K562 (cell line): ENCODE measurements at regions not wholly inside any gene's neighbourhood (a gene's known extent, or its start where the extent isn't known, plus 50 kb on each side); places are given as distances from the start of the nearest gene placed in this dataset.

ENCODE experiments used
- ATAC-seq: fragments of 200-7000 bp; cut with Tn5 transposase; 3 replicates; pipeline ENCODE4 v1.9.1; 2020; ENCODE audit warnings: moderate library complexity
- BruUV-seq: library from RNA; stranded (reverse); fragments of 400-500 nt; replicated peaks from 2 replicates; lab custom pipeline; 2021; lab: Mats Ljungman, UMichigan
- CTCF ChIA-PET: fragments of 300-600 bp; formaldehyde crosslinking; extraction: SDS; loops from one replicate; lab custom pipeline; 2021; ENCODE audit warnings: low intra/inter-chr PET ratio; lab: Yijun Ruan, JAX
- POLR2A ChIA-PET: fragments of 300-600, 350-650 bp; sonication (Branson Sonifier 250); formaldehyde crosslinking; extraction: SDS; loops from one replicate; lab custom pipeline; 2021; ENCODE audit warnings: antibody characterized with exemption, inconsistent platforms; lab: Yijun Ruan, JAX
- DNase-seq, 4 experiments: peaks; one replicate each; pipeline versions ENCODE4 v3.0.0 to v3.0.0-alpha.2; 2011 to 2018; ENCODE audit warnings: low spot score in 3 of 4, mixed read lengths in 3 of 4; ENCODE audit errors: extremely low read depth in 1 of 4
- FAIRE-seq: peaks from 2 replicates; lab custom pipeline; 2011; peaks lifted over from hg19 to GRCh38; lab: Jason Lieb, UNC
- H2AFZ ChIP-seq: 2 replicates; pipeline ENCODE4 v1.6.0; 2011; ENCODE audit warnings: low read depth, low read length, control low read depth, inconsistent platforms
- H3K27ac ChIP-seq: fragments of 200-600 bp; 3 replicates; pipeline ENCODE4 v1.8.0; 2011; ENCODE audit warnings: low read depth, mild to moderate bottlenecking, control low read depth, inconsistent platforms, low read length, moderate library complexity, mixed read lengths; ENCODE audit errors: extremely low read depth
- H3K27me3 ChIP-seq, 2 experiments: fragments of 300-600 bp in 1 of 2; 2 replicates in 1 of 2; 3 replicates in 1 of 2; pipeline versions ENCODE4 v1.6.0 to v1.8.0; 2011; ENCODE audit warnings: inconsistent platforms in 2 of 2, low read length in 2 of 2, mild to moderate bottlenecking in 1 of 2, mixed read lengths in 1 of 2, moderate library complexity in 1 of 2; ENCODE audit not compliant: control insufficient read depth in 2 of 2, insufficient read depth in 2 of 2
- H3K36me3 ChIP-seq: fragments of 300-600 bp; 3 replicates; pipeline ENCODE4 v1.8.0; 2011; ENCODE audit warnings: mild to moderate bottlenecking, low read length, inconsistent platforms; ENCODE audit not compliant: control insufficient read depth, insufficient read depth
- H3K4me1 ChIP-seq, 2 experiments: fragments of 200-600 bp in 1 of 2; replicated peaks in 1 of 2; 2 replicates in 1 of 2; 3 replicates in 1 of 2; pipeline versions ENCODE4 v1.5.1 to v1.8.0; 2011; ENCODE audit warnings: inconsistent platforms in 2 of 2, low read length in 2 of 2, mild to moderate bottlenecking in 1 of 2, mixed read lengths in 1 of 2, moderate library complexity in 1 of 2; ENCODE audit not compliant: control insufficient read depth in 2 of 2, insufficient read depth in 2 of 2
- H3K4me2 ChIP-seq: 2 replicates; pipeline ENCODE4 v1.6.1; 2011; ENCODE audit warnings: low read length, control low read depth, inconsistent platforms, mixed read lengths; ENCODE audit not compliant: insufficient read depth
- H3K4me3 ChIP-seq: fragments of 200-600 bp; sonication (generic), shearing (Covaris generic); 2 replicates; pipeline ENCODE4 v1.5.1; 2016; ENCODE audit warnings: control low read depth, inconsistent platforms
- H3K79me2 ChIP-seq: fragments of 200-600 bp; 3 replicates; pipeline ENCODE4 v1.8.0; 2011; ENCODE audit warnings: low read length, inconsistent platforms; ENCODE audit not compliant: control insufficient read depth, insufficient read depth
- H3K9ac ChIP-seq, 2 experiments: 2 replicates each; pipeline versions ENCODE4 v1.6.0 to v1.6.1; 2011; ENCODE audit warnings: low read depth in 2 of 2, low read length in 2 of 2, control low read depth in 1 of 2, inconsistent platforms in 1 of 2, mild to moderate bottlenecking in 1 of 2, mixed read lengths in 1 of 2; ENCODE audit not compliant: insufficient read depth in 1 of 2
- H3K9me1 ChIP-seq: one replicate; pipeline ENCODE4 v1.6.0; 2011; ENCODE audit warnings: inconsistent platforms, mild to moderate bottlenecking, low read length, moderate library complexity; ENCODE audit not compliant: control insufficient read depth, insufficient read depth
- H3K9me3 ChIP-seq: replicated peaks from 2 replicates; pipeline ENCODE4 v1.5.1; 2011; ENCODE audit warnings: low read depth, low read length, inconsistent platforms; ENCODE audit not compliant: control insufficient read depth, insufficient read depth
- H4K20me1 ChIP-seq: replicated peaks from 2 replicates; pipeline ENCODE4 v1.6.1; 2011; ENCODE audit warnings: low read length, inconsistent platforms, mixed read lengths; ENCODE audit not compliant: control insufficient read depth, insufficient read depth
- DNMT1 ChIP-seq: fragments of 450-650 bp; IDR thresholded peaks from 2 replicates; pipeline ENCODE4 v1.6.1; 2016; ENCODE audit warnings: antibody characterized with exemption, mild to moderate bottlenecking
- FOSL1 ChIP-seq: fragments of 200-800 bp; sonication (Bioruptor generic); conservative IDR thresholded peaks from 2 replicates; pipeline ENCODE4 v1.6.1; 2016; ENCODE audit warnings: missing genetic modification characterization, missing compliant biosample characterization
- GTF2E2 ChIP-seq: fragments of 200-800 bp; sonication (Bioruptor generic); IDR thresholded peaks from 2 replicates; pipeline ENCODE4 v1.6.1; 2016; ENCODE audit warnings: missing genetic modification characterization, missing compliant biosample characterization
- POLR2AphosphoS5 ChIP-seq: IDR thresholded peaks from 2 replicates; pipeline ENCODE4 v1.6.1; 2011; ENCODE audit warnings: mild to moderate bottlenecking, low read depth, low read length, moderate library complexity; ENCODE audit not compliant: control insufficient read depth, insufficient read depth
- RBM22 ChIP-seq: fragments of 200-400 bp; formaldehyde crosslinking; IDR thresholded peaks from 2 replicates; pipeline ENCODE4 v1.6.1; 2018; ENCODE audit warnings: low read length, low read depth; ENCODE audit not compliant: poor library complexity, severe bottlenecking
- RBM25 ChIP-seq: fragments of 200-400 bp; formaldehyde crosslinking; IDR thresholded peaks from 2 replicates; pipeline ENCODE4 v1.6.1; 2018; ENCODE audit warnings: low read length, low read depth, moderate library complexity; ENCODE audit not compliant: severe bottlenecking
- RHOXF2B ChIP-seq: fragments of 250-450 bp; sonication (Bioruptor Pico); conservative IDR thresholded peaks from 2 replicates; pipeline ENCODE4 v1.5.1; 2021
- RNF2 ChIP-seq: sonication (generic); IDR thresholded peaks from 2 replicates; pipeline ENCODE4 v1.6.1; 2016
- ZNF354B ChIP-seq: fragments of 250-450 bp; sonication (Bioruptor Pico); IDR thresholded peaks from 2 replicates; pipeline ENCODE4 v1.4.0; 2020
- ZNF444 ChIP-seq: fragments of 250-450 bp; sonication (Bioruptor Pico); IDR thresholded peaks from 2 replicates; pipeline ENCODE4 v1.4.0; 2020; ENCODE audit warnings: mild to moderate bottlenecking, moderate library complexity
- ZNF780A ChIP-seq: fragments of 250-450 bp; sonication (Bioruptor Pico); IDR thresholded peaks from 2 replicates; pipeline ENCODE4 v1.5.0; 2021; ENCODE audit warnings: mild to moderate bottlenecking
- WGBS: fragments of 100-300 bp; shearing (Covaris generic); methylation state at CpG from one replicate; pipeline ENCODE4 v1.1.6; 2016; ENCODE audit warnings: low coverage, mixed read lengths; ENCODE audit not compliant: insufficient coverage; ENCODE audit errors: missing lambda C conversion rate; 5-methylcytosine and 5-hydroxymethylcytosine counted together
- in situ Hi-C: fragments of 300-500 bp; cut with MboI; formaldehyde crosslinking; loops from 4 replicates; pipeline ENCODE4 v1.15.0; 2018; ENCODE audit warnings: inconsistent platforms, mixed read lengths
- intact Hi-C: fragments of 100-400 bp; cut with micrococcal nuclease; formaldehyde crosslinking; loops from 2 replicates; pipeline ENCODE4 v1.14.2; 2022
- TF ChIP-seq, protein P1 (sequence below): sonication (generic); formaldehyde crosslinking; IDR thresholded peaks from 2 replicates; pipeline ENCODE4 v1.8.0; 2022; ENCODE audit warnings: missing genetic modification reagents, mild to moderate bottlenecking, moderate library complexity, borderline replicate concordance

- WGBS: 0% methylated on average over 1 of the region's 1 CpG
- Histone ChIP-seq H3K9me1 (no peaks in the 10 kb centered on the region), H4K20me1 (no peaks in the 10 kb centered on the region), H2AFZ (no peak overlapping the region), H3K9me3 (no peaks in the 10 kb centered on the region), H3K36me3 (no peaks in the 10 kb centered on the region), H3K9ac (no peak overlapping the region), H3K4me2 (no peak overlapping the region), H3K4me3 (no peak overlapping the region), H3K79me2 (no peaks in the 10 kb centered on the region), H3K4me1 (no peaks in the 10 kb centered on the region), H3K27me3 (no peaks in the 10 kb centered on the region), H3K27ac (no peak overlapping the region)
- no TSS peak for BruUV-seq
- in situ Hi-C loops: no loop called here
- DNase-seq: no peak
- ChIA-PET CTCF (no interaction called here), POLR2A (no interaction called here)
- no peak for ATAC-seq
- no peak for FAIRE-seq
- intact Hi-C loops: no loop called here
- TF ChIP-seq GTF2E2 (tag) (no peak), RHOXF2B (CRISPR knock-in tag) (no peak), FOSL1 (tag) (no peak), POLR2AphosphoS5 (no peak), ZNF780A (CRISPR knock-in tag) (no peak), RNF2 (no peak), RBM22 (no peak), ZNF444 (CRISPR knock-in tag) (no peak), ZNF354B (CRISPR knock-in tag) (no peak), DNMT1 (no peak), RBM25 (no peak)
- TF ChIP-seq, protein P1, sequence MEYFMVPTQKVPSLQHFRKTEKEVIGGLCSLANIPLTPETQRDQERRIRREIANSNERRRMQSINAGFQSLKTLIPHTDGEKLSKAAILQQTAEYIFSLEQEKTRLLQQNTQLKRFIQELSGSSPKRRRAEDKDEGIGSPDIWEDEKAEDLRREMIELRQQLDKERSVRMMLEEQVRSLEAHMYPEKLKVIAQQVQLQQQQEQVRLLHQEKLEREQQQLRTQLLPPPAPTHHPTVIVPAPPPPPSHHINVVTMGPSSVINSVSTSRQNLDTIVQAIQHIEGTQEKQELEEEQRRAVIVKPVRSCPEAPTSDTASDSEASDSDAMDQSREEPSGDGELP (CRISPR knock-in tag): no peak
Measured at GRCh38 chr2:52974127-52974526, 793.5 kb upstream of the CHAC2 start.
